Right lobe of liver (tissue), 6 donors: ENCODE measurements at regions not wholly inside any gene's neighbourhood (a gene's known extent, or its start where the extent isn't known, plus 50 kb on each side); places are given as distances from the start of the nearest gene placed in this dataset.
"Not testable (repeated sequence)": the region's sequence is repeated elsewhere in the genome, so short reads cannot be mapped to it uniquely, and the experiment has no call there.

Experiments
- ATAC-seq, 4 donors: fragments of 200-7000 bp; cut with Tn5 transposase; one replicate each; pipeline ENCODE4 v1.9.1; 2020; ENCODE audit warnings: mild to moderate bottlenecking in 4 of 4, moderate library complexity in 4 of 4
- DNase-seq, 3 donors: peaks; one replicate each; pipeline ENCODE4 v3.0.0-alpha.2; 2020
- H3K27ac ChIP-seq, 3 donors: fragments of 200-600 bp; one replicate each; pipeline ENCODE4 v1.8.0; 2022
- H3K27me3 ChIP-seq, 2 donors: fragments of 200-600 bp; one replicate each; pipeline ENCODE4 v1.8.0; 2022
- H3K36me3 ChIP-seq, 4 donors: fragments of 200-600 bp; sonication (generic) in 1 of 4; one replicate each; pipeline versions ENCODE4 v1.5.1 to v1.8.0; 2017 to 2022; ENCODE audit warnings: control low read depth in 1 of 4
- H3K4me1 ChIP-seq, 4 donors: fragments of 200-600 bp; sonication (generic) in 1 of 4; one replicate each; pipeline versions ENCODE4 v1.5.1 to v1.8.0; 2017 to 2022; ENCODE audit warnings: control low read depth in 1 of 4
- H3K4me3 ChIP-seq, 3 donors: fragments of 200-600 bp; one replicate each; pipeline ENCODE4 v1.8.0; 2022
- H3K9me3 ChIP-seq, 4 donors: fragments of 200-600 bp; sonication (generic) in 1 of 4; one replicate each; pipeline versions ENCODE4 v1.5.1 to v1.8.0; 2017 to 2022; ENCODE audit warnings: control low read depth in 1 of 4
- POLR2A ChIP-seq: fragments of 450-650 bp; IDR thresholded peaks from one replicate; pipeline ENCODE4 v1.6.1; 2017; ENCODE audit warnings: antibody characterized with exemption, mild to moderate bottlenecking
- WGBS: methylation state at CpG from one replicate; pipeline ENCODE4 v1.1.6; 2018; ENCODE audit warnings: low coverage, low lambda C conversion rate; ENCODE audit not compliant: insufficient coverage; ENCODE audit errors: missing lambda C conversion rate; 5-methylcytosine and 5-hydroxymethylcytosine counted together
- intact Hi-C, 2 donors: fragments of 100-400 bp; cut with DNase I; formaldehyde crosslinking; loops; one replicate each; pipeline versions ENCODE4 v1.11.2 to v1.14.1; 2022
- TF ChIP-seq, protein P1 (sequence below), 4 donors: fragments of 200-600 bp in 3 of 4; fragments of 450-650 bp in 1 of 4; IDR thresholded peaks; one replicate each; pipeline versions ENCODE4 v1.5.1 to v1.8.0; 2016 to 2022; ENCODE audit warnings: antibody characterized with exemption in 4 of 4, mild to moderate bottlenecking in 2 of 4
- donor health status: DM: no; HTN: yes; CAD: no.
- donor health status: DM: no; HTN: no; CAD: no.
- donor health status: DM: no; HTN: no; CAD: no.
- donor health status: DM: no; HTN: yes; CAD: no.
- donor health status: DM: no; HTN: yes; CAD: no.

DNA sequence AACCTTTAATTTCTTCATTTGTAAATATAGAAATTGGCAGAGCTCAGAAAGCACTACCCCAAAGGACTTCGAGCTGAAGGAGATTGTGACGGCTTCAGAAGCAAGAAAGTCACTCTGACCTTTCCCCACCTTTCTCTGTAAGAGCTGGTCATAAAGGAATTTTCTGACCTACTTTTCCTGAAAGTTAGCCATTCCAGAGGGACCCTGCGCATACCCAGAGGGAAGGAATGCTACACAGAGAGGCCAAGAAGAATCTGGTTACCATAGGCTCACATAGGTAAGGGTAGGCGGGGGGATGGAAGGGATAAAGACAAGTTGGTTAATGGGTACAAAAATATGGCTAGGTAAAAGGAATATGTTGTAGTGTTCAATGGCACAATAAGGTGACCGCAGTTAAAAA lies 1080.3 kb downstream of the ZPLD1 start:
- TF ChIP-seq, protein P1, sequence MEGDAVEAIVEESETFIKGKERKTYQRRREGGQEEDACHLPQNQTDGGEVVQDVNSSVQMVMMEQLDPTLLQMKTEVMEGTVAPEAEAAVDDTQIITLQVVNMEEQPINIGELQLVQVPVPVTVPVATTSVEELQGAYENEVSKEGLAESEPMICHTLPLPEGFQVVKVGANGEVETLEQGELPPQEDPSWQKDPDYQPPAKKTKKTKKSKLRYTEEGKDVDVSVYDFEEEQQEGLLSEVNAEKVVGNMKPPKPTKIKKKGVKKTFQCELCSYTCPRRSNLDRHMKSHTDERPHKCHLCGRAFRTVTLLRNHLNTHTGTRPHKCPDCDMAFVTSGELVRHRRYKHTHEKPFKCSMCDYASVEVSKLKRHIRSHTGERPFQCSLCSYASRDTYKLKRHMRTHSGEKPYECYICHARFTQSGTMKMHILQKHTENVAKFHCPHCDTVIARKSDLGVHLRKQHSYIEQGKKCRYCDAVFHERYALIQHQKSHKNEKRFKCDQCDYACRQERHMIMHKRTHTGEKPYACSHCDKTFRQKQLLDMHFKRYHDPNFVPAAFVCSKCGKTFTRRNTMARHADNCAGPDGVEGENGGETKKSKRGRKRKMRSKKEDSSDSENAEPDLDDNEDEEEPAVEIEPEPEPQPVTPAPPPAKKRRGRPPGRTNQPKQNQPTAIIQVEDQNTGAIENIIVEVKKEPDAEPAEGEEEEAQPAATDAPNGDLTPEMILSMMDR (IDR thresholded peaks at IDR 0.05) = no peak
- no peak for TF ChIP-seq POLR2A

DNA sequence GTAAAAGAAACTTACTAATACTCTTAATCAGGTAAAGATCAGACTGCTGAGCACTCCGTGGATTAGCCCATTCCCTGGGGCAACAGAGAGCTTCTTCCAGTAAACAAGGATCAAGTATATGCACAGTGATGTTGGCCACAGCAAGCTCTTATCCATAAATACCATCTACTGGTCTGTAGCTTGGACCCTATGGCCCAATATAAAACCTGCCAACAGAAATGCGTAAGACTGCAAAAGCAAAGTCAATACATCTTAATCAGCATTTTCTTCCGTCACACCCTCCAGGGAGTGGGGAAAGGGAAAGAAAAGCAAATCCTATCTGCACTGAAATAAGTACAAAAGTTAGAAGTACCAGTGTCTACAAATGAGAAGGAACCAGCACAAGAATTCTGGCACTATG lies 1082.1 kb downstream of the ZPLD1 start:
- peaks cover 0 to 4% (median 0%) of the 10 kb centered on the region in 4 donors for H3K9me3 ChIP-seq
- WGBS = 62% methylated on average over 3 of the region's 3 CpGs
- no peak overlapping the region for H3K27ac ChIP-seq
- no peak for ATAC-seq
- DNase-seq = no peak
- H3K36me3 ChIP-seq = no peaks in the 10 kb centered on the region
- no peak overlapping the region for H3K4me3 ChIP-seq
- intact Hi-C loops = no loop called here
- H3K4me1 ChIP-seq = no peaks in the 10 kb centered on the region
- TF ChIP-seq, protein P1 (IDR thresholded peaks at IDR 0.05) = no peak
- no peak for TF ChIP-seq POLR2A
- H3K27me3 ChIP-seq = no peaks in the 10 kb centered on the region

More for the DNA sequence above, 1080.3 kb downstream of the ZPLD1 start:
- Histone ChIP-seq H3K27me3 (no peaks in the 10 kb centered on the region), H3K4me1 (no peaks in the 10 kb centered on the region), H3K4me3 (no peak overlapping the region), H3K27ac (no peak overlapping the region), H3K36me3 (no peaks in the 10 kb centered on the region), H3K9me3 (no peaks in the 10 kb centered on the region)
- 52% methylated on average over 5 of the region's 5 CpGs for whole genome bisulfite sequencing
- intact Hi-C loops = no loop called here
- ATAC-seq (no peak), DNase-seq (no peak)

- H3K27ac ChIP-seq, DNase-seq, H3K4me3 ChIP-seq, H3K9me3 ChIP-seq, H3K27me3 ChIP-seq, ATAC-seq, H3K36me3 ChIP-seq, H3K4me1 ChIP-seq, intact Hi-C loops: not testable (repeated sequence)
- WGBS = 80% methylated on average over 18 of the region's 19 CpGs
These were observed 1096.5 kb downstream of the ZPLD1 start for GRCh38 chr3:103531327-103531726.

- Histone ChIP-seq H3K27me3 (no peaks in the 10 kb centered on the region), H3K4me1 (no peaks in the 10 kb centered on the region), H3K36me3 (no peaks in the 10 kb centered on the region), H3K27ac (no peak overlapping the region), H3K9me3 (no peaks in the 10 kb centered on the region), H3K4me3 (no peak overlapping the region)
- intact Hi-C loops = no loop called here
- TF ChIP-seq POLR2A = no peak
- TF ChIP-seq, protein P1 (IDR thresholded peaks at IDR 0.05) = no peak
- no peak for ATAC-seq
- DNase-seq = no peak
- 60% methylated on average over 2 of the region's 4 CpGs for WGBS
These were observed 1098.2 kb downstream of the ZPLD1 start for GRCh38 chr3:103532986-103533385.

DNA sequence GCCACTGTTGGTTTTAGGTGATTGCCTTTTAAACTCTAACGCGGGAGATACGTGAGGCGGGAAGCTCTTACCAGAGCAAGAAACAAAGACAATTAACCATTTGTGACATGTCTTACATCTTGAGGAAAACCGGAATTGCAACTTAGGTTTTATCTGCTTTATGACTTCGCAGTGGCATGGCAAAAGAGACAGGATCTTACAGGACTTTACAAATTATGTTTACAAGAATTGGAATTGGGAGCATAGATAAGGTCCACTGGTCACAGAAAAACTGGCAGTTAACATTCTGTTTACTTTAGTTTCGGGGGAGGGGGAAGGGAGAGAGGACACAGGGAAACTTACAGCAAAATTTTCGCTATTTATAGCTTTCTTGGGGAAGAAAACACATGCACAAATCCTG lies 1119.6 kb downstream of the ZPLD1 start:
- 21% methylated on average over 7 of the region's 8 CpGs for WGBS
- Histone ChIP-seq H3K9me3 (no peaks in the 10 kb centered on the region), H3K27ac (no peak overlapping the region), H3K4me1 (no peaks in the 10 kb centered on the region), H3K36me3 (no peaks in the 10 kb centered on the region), H3K4me3 (no peak overlapping the region), H3K27me3 (no peaks in the 10 kb centered on the region)
- intact Hi-C loops = no loop called here
- ATAC-seq = no peak
- TF ChIP-seq POLR2A = no peak
- TF ChIP-seq, protein P1 (IDR thresholded peaks at IDR 0.05) = no peak
- DNase-seq = no peak

DNA sequence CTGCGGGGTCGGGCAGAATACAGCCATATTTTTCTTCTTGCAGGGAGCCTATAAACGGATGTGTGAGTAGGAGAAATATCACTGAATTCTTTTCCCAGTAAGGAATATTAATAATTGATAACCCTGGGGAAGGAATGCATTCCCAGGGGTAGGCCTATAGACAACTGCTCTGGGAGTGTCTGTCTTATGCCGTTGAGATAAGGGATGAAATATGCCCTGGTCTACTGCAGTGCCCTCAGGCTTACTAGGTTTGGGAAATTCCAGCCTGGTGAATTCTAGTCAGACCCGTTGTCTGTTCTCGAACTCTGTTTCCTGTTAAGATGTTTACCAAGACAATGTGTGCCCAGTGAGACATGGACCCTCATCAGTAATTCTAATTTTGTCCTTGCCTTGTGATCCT lies 1129.3 kb downstream of the ZPLD1 start:
- not testable (repeated sequence) for H3K36me3 ChIP-seq

More for the DNA sequence above, 1129.3 kb downstream of the ZPLD1 start:
- DNase-seq, H3K4me3 ChIP-seq, H3K4me1 ChIP-seq, intact Hi-C loops, H3K27me3 ChIP-seq, ATAC-seq, H3K27ac ChIP-seq, H3K9me3 ChIP-seq: not testable (repeated sequence)
- 62% methylated on average over 5 of the region's 6 CpGs for WGBS
